K562 (cell line): ENCODE measurements at regions not wholly inside any gene's neighbourhood (a gene's known extent, or its start where the extent isn't known, plus 50 kb on each side); places are given as distances from the start of the nearest gene placed in this dataset.

Experiments used
- FOXJ3 ChIP-seq: sonication (generic); formaldehyde crosslinking; IDR thresholded peaks from 2 replicates; pipeline ENCODE4 v1.4.0; 2020; ENCODE audit warnings: mild to moderate bottlenecking, missing genetic modification reagents
- IFI16 ChIP-seq: fragments of 250-450 bp; sonication (Bioruptor Pico); IDR thresholded peaks from 2 replicates; pipeline ENCODE4 v2.1.2; 2022; ENCODE audit warnings: mild to moderate bottlenecking, inconsistent platforms
- RB1 ChIP-seq: fragments of 450-650 bp; IDR thresholded peaks from 2 replicates; pipeline ENCODE4 v1.6.1; 2017; ENCODE audit warnings: low read depth, mild to moderate bottlenecking
- SRF ChIP-seq, 2 experiments: fragments of 250-450, 450-650 bp in 1 of 2; sonication (Bioruptor Pico) in 1 of 2; sonication (generic) in 1 of 2; formaldehyde crosslinking; IDR thresholded peaks; 2 replicates each; pipeline versions ENCODE4 v1.5.0 to v1.5.1; 2020 to 2022; ENCODE audit warnings: mild to moderate bottlenecking in 1 of 2, missing genetic modification reagents in 1 of 2
- ZNF217 ChIP-seq: sonication (generic); formaldehyde crosslinking; IDR thresholded peaks from 2 replicates; pipeline ENCODE4 v1.8.0; 2022; ENCODE audit warnings: mild to moderate bottlenecking, missing genetic modification reagents
- ZNF311 ChIP-seq: fragments of 250-450 bp; sonication (Bioruptor Pico); IDR thresholded peaks from 2 replicates; pipeline ENCODE4 v1.4.0; 2020; ENCODE audit warnings: mild to moderate bottlenecking, moderate library complexity
- ZNF431 ChIP-seq: sonication (generic); formaldehyde crosslinking; IDR thresholded peaks from 2 replicates; pipeline ENCODE4 v1.8.0; 2022; ENCODE audit warnings: mild to moderate bottlenecking, missing genetic modification reagents
- ZNF586 ChIP-seq: fragments of 450-650 bp; formaldehyde crosslinking; conservative IDR thresholded peaks from 2 replicates; pipeline ENCODE4 v1.4.0; 2020; ENCODE audit warnings: mild to moderate bottlenecking, moderate library complexity
- TF ChIP-seq, protein P1 (sequence below), 2 experiments: fragments of 450-650 bp; formaldehyde crosslinking in 1 of 2; IDR thresholded peaks; 2 replicates each; pipeline versions ENCODE4 v1.4.0 to v1.6.1; 2014 to 2020; ENCODE audit warnings: mild to moderate bottlenecking in 2 of 2, borderline replicate concordance in 1 of 2, low read depth in 1 of 2
- TF ChIP-seq, protein P2 (sequence below), 2 experiments: fragments of 450-650 bp; IDR thresholded peaks; 2 replicates each; pipeline ENCODE4 v1.6.1; 2016
- TF ChIP-seq, protein P3 (sequence below), 2 experiments: fragments of 450-650 bp in 1 of 2; sonication (generic) in 1 of 2; formaldehyde crosslinking; conservative IDR thresholded peaks; 2 replicates each; pipeline versions ENCODE4 v1.4.0 to v1.8.1; 2020 to 2022; ENCODE audit warnings: mild to moderate bottlenecking in 1 of 2, missing genetic modification reagents in 1 of 2
- TF ChIP-seq, protein P4 (sequence below), 2 experiments: IDR thresholded peaks in 1 of 2; conservative IDR thresholded peaks in 1 of 2; 2 replicates each; pipeline ENCODE4 v1.6.1; 2016; ENCODE audit warnings: low read depth in 2 of 2, mild to moderate bottlenecking in 1 of 2, missing compliant biosample characterization in 1 of 2, missing genetic modification characterization in 1 of 2, moderate library complexity in 1 of 2

- TF ChIP-seq, protein P1, sequence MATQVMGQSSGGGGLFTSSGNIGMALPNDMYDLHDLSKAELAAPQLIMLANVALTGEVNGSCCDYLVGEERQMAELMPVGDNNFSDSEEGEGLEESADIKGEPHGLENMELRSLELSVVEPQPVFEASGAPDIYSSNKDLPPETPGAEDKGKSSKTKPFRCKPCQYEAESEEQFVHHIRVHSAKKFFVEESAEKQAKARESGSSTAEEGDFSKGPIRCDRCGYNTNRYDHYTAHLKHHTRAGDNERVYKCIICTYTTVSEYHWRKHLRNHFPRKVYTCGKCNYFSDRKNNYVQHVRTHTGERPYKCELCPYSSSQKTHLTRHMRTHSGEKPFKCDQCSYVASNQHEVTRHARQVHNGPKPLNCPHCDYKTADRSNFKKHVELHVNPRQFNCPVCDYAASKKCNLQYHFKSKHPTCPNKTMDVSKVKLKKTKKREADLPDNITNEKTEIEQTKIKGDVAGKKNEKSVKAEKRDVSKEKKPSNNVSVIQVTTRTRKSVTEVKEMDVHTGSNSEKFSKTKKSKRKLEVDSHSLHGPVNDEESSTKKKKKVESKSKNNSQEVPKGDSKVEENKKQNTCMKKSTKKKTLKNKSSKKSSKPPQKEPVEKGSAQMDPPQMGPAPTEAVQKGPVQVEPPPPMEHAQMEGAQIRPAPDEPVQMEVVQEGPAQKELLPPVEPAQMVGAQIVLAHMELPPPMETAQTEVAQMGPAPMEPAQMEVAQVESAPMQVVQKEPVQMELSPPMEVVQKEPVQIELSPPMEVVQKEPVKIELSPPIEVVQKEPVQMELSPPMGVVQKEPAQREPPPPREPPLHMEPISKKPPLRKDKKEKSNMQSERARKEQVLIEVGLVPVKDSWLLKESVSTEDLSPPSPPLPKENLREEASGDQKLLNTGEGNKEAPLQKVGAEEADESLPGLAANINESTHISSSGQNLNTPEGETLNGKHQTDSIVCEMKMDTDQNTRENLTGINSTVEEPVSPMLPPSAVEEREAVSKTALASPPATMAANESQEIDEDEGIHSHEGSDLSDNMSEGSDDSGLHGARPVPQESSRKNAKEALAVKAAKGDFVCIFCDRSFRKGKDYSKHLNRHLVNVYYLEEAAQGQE (IDR thresholded peaks at IDR 0.05; ENCODE audit: borderline replicate concordance), result peak; percentile 41; the same call in 1 of the 2 replicates
- TF ChIP-seq, protein P1 (CRISPR knock-in tag; IDR thresholded peaks at IDR 0.05; ENCODE audit: low read depth), result no peak
- TF ChIP-seq, protein P2, sequence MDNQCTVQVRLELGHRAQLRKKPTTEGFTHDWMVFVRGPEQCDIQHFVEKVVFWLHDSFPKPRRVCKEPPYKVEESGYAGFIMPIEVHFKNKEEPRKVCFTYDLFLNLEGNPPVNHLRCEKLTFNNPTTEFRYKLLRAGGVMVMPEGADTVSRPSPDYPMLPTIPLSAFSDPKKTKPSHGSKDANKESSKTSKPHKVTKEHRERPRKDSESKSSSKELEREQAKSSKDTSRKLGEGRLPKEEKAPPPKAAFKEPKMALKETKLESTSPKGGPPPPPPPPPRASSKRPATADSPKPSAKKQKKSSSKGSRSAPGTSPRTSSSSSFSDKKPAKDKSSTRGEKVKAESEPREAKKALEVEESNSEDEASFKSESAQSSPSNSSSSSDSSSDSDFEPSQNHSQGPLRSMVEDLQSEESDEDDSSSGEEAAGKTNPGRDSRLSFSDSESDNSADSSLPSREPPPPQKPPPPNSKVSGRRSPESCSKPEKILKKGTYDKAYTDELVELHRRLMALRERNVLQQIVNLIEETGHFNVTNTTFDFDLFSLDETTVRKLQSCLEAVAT (IDR thresholded peaks at IDR 0.05), result no peak
- TF ChIP-seq SRF (CRISPR knock-in tag; IDR thresholded peaks at IDR 0.05), result no peak
- TF ChIP-seq ZNF431 (CRISPR knock-in tag), result no peak
- TF ChIP-seq RB1, result no peak
- TF ChIP-seq ZNF311, result no peak
- TF ChIP-seq FOXJ3 (CRISPR knock-in tag), result no peak
- TF ChIP-seq ZNF217, result no peak
- TF ChIP-seq, protein P3, sequence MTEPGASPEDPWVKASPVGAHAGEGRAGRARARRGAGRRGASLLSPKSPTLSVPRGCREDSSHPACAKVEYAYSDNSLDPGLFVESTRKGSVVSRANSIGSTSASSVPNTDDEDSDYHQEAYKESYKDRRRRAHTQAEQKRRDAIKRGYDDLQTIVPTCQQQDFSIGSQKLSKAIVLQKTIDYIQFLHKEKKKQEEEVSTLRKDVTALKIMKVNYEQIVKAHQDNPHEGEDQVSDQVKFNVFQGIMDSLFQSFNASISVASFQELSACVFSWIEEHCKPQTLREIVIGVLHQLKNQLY (CRISPR knock-in tag; conservative IDR thresholded peaks at IDR 0.05), result no peak
- TF ChIP-seq ZNF586 (CRISPR knock-in tag), result no peak
- TF ChIP-seq, protein P4, sequence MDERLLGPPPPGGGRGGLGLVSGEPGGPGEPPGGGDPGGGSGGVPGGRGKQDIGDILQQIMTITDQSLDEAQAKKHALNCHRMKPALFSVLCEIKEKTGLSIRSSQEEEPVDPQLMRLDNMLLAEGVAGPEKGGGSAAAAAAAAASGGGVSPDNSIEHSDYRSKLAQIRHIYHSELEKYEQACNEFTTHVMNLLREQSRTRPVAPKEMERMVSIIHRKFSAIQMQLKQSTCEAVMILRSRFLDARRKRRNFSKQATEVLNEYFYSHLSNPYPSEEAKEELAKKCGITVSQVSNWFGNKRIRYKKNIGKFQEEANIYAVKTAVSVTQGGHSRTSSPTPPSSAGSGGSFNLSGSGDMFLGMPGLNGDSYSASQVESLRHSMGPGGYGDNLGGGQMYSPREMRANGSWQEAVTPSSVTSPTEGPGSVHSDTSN (CRISPR knock-in tag; IDR thresholded peaks at IDR 0.05; ENCODE audit: low read depth), result no peak
- TF ChIP-seq, protein P4 (tag; conservative IDR thresholded peaks at IDR 0.05; ENCODE audit: low read depth), result no peak
- no peak for TF ChIP-seq IFI16 (CRISPR knock-in tag)
These were observed 75.2 kb upstream of the RPH3A start (continued) for GRCh38 chr12:112716099-112717093.
